ENCODE measurements at regions not wholly inside any gene's neighbourhood (a gene's known extent, or its start where the extent isn't known, plus 50 kb on each side); places are given as distances from the start of the nearest gene placed in this dataset.

DNA sequence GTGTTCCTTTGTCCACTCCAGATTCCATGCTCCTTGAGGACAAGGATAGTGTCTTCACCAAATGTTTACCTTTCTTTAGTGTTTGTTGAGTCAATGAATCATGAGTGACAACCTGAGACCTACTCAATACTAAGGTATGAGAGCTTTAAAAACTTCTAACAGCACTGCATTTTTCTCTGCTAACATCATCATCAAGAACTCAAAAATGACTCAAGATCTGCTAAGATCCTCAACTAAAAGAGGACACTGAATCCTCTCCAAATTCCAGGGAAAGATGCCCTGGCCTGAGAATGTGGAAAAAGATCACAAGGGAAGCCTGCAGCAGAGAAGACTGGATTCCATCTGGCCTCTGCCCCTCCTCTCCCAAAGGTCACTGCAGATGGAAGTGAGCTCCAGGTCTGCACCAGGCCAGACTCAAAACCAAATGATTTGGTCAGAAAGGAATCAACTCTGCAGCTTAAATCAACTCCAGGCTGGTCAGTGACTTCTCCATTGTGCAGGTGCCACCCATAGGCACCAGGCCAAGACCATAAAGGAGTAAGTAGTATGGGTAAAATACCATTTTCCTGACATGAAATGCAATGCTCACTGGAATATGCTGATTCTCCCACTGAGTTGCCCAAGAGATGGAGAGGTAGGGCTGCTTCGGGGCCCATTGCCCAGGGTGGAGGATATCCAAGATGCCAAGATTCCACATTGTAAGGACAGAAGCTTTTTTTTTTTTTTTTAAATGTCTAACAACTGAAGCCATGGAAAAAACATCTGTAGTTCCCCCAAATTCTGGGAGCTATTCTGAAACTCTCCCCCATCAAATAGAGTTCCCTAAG lies 89.5 kb upstream of the DOCK9 start:
- TF ChIP-seq HDAC2 (CRISPR knock-in tag; IDR thresholded peaks at IDR 0.05) (no peak), ZNF124 (CRISPR knock-in tag; IDR thresholded peaks at IDR 0.05) (no peak), ARID2 (CRISPR knock-in tag; IDR thresholded peaks at IDR 0.05; ENCODE audit: borderline replicate concordance) (no peak), POLR2AphosphoS5 (IDR thresholded peaks at IDR 0.05; ENCODE audit: low read depth, low read length) (no peak), ZNF225 (CRISPR knock-in tag; IDR thresholded peaks at IDR 0.05) (no peak), POLR2AphosphoS2 (IDR thresholded peaks at IDR 0.05; ENCODE audit: low read depth, low read length) (no peak), IRF1 (CRISPR knock-in tag; IDR thresholded peaks at IDR 0.05; ENCODE audit: low read depth) (no peak), CTCF (CRISPR knock-in tag; IDR thresholded peaks at IDR 0.05) (no peak), SRF (IDR thresholded peaks at IDR 0.05; ENCODE audit: low read depth, low read length) (no peak), SETDB1 (CRISPR knock-in tag; IDR thresholded peaks at IDR 0.05; ENCODE audit: borderline replicate concordance) (no peak), ZNF496 (CRISPR knock-in tag; IDR thresholded peaks at IDR 0.05; ENCODE audit: insufficient replicate concordance) (no peak), ZBTB1 (CRISPR knock-in tag; IDR thresholded peaks at IDR 0.05; ENCODE audit: borderline replicate concordance) (no peak), ZSCAN9 (CRISPR knock-in tag; IDR thresholded peaks at IDR 0.05; ENCODE audit: borderline replicate concordance) (no peak)
- TF ChIP-seq, protein P1, sequence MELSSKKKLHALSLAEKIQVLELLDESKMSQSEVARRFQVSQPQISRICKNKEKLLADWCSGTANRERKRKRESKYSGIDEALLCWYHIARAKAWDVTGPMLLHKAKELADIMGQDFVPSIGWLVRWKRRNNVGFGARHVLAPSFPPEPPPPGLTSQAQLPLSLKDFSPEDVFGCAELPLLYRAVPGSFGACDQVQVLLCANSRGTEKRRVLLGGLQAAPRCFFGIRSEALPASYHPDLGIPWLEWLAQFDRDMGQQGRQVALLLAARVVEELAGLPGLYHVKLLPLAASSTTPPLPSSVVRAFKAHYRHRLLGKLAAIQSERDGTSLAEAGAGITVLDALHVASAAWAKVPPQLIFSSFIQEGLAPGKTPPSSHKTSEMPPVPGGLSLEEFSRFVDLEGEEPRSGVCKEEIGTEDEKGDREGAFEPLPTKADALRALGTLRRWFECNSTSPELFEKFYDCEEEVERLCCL (CRISPR knock-in tag; IDR thresholded peaks at IDR 0.05; ENCODE audit: borderline replicate concordance) = no peak

Measured in HepG2 (cell line).